NCI-H748 (cell line): ENCODE measurements at regions not wholly inside any gene's neighbourhood (a gene's known extent, or its start where the extent isn't known, plus 50 kb on each side); places are given as distances from the start of the nearest gene placed in this dataset.
"Not testable (repeated sequence)": the region's sequence is repeated elsewhere in the genome, so short reads cannot be mapped to it uniquely, and the experiment has no call there.

Source experiments
- DNase-seq: peaks from one replicate; lab custom pipeline; 2025; ENCODE audit not compliant: unreplicated experiment; lab: John Stamatoyannopoulos, UW

DNA sequence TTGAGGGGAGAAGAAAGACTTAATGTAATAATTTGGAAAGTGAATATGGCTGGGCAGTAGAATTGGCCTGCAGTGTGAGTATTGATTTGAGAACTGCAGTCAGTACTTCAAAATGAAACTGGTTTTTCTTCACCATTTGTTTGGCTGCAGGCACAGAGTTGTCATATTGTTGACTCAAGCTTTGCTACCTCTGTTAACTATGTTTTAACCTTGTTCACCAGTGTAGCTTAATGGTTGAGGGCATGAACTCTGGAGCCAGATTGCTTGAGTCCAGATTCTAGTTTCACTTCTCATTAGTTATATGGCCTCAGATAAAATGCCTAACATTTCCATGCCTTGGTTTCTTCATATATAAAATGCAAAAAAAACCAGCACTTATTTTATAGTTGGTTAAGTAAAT is 64.1 kb downstream of the CFAP44 start:
- DNase-seq, result no peak

DNA sequence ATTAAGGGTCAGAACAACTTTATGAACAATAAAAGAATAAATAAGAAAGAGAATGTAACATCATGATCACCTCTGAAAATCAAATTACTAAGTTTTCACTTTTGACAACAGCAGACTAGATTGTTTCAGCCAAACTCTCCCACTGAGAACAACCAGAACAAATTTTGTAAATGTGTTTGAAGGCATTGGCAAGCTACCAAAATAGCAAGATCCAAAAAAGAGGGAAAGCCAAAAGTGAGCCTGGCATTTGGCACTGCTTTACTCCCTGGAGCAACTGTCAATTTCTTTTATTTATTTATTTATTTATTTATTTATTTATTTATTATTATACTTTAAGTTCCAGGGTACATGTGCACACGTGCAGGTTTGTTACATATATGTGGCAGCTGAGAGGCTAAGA is 67.2 kb downstream of the CFAP44 start:
- DNase-seq, result no peak

DNA sequence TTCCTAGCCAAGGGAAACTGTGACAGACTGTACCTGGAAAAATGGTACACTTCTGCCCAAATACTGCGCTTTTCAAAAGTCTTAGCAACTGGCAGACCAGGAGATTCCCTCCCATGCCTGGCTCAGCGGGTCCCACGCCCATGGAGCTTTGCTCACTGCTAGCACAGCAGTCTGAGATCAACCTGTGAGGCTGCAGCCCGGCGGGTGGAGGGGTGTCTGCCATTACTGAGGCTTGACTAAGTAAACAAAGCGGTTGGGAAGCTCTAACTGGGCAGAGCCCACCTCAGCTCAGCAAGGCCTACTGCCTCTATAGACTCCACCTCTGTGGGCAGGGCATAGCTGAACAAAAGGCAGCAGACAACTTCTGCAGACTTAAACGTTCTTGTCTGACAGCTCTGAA is 74.5 kb downstream of the CFAP44 start:
- peak; percentile 11 for DNase-seq

DNA sequence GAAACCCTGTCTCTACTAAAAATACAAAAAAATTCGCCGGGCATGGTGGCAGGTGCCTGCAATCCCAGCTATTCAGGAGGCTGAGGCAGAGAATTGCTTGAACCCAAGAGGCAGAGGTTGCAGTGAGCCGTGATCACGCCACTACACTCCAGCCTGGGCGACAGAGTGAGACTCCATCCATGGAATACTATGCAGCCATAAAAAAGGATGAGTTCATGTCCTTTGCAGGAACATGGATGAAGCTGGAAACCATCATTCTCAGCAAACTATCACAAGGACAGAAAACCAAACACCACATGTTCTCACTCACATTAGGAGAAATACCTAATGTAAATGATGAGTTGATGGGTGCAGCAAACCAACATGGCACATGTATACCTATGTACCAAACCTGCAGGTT is 86.0 kb downstream of the CFAP44 start:
- DNase-seq, result not testable (repeated sequence)

DNA sequence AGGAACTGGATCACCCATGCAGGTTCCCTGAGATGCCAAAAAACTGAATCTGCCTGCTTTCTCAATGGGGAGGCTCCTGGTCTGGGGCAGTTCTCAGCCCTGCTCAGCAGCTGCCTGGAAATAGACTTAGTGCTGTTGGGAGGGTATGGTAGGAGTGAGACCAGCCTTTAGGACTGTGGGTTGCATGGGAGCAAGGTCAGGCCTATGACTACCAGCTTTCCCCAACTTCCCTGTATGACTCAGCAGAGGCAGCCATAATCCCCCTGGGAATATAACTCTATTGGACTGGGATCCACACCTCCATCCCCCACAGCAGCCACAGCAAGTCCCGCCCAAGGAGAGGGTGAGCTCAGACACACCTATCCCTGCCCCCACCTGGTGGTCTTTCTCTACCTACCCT is 87.0 kb downstream of the CFAP44 start:
- DNase-seq, result no peak

DNA sequence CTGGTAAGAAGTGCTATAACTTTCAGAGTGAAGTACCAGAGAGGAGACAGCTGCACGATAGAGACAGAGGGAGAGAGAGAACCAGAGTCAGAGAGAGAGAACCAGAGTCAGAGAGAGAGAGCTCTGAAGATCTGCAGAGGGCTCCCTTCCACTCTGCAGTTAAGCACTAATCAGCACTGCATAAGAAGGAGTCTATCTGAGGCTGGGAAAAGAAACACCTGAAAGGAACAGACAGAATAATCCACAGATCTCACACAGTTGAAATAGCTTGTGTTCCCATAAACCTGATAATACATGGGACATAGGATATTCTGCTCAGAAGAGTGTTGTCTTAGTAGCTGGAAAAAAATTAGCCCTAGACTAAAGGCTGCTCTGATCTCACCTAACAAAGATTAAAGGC is 87.6 kb downstream of the CFAP44 start:
- no peak for DNase-seq

DNA sequence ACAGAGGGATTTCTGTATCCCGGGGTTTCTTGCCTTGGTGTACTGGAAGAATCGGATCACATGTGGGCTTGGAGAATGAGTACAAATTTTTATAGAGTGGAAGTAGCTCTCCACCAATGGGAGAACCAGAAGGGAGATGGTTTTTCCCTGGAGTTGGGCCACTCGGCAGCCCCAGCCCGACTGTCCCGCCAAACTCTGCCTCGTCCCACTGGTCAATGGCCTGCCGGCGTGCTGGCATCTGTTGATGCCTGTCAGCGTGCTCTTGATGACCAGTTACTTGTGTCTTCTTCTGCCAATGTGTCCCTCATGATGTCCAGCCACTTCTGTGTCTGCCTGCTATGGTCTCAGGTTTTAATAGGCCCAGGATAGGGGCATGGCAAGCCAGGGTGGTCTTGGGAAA is 100.5 kb downstream of the CFAP44 start:
- DNase-seq, result no peak

DNA sequence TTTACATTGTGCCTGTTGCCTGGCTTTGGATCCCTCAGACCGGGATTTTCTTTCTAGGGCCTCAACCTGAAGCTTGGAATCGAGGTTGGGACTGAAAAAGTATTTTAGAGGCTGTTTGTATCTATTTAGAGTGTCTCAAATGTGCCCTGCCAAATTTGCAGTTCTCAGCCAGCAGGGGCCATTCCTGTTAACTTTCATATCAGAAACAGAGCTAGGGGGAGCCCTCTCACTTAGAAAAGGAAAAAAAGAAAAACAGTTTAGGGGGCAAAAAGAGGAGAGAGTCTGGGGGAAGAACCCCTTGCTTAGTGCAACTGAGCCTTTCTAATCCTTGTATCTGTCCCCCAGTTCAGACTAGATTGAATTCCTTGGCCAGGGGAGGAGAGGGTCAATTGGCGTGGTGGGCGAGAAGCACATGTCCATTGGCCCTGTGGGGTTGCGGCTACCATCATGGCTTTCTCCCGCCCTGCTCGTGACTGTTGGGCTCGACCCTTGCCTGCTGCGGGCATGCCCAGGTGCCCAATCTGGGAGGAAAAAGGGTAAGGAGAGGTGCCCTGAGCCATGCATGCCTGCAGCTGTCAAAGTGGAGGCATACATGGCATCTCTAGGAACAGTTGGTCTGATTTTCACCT is 101.6 kb downstream of the CFAP44 start:
- peak; percentile 4 for DNase-seq
